ENCODE measurements at regions not wholly inside any gene's neighbourhood (a gene's known extent, or its start where the extent isn't known, plus 50 kb on each side); places are given as distances from the start of the nearest gene placed in this dataset.

DNA sequence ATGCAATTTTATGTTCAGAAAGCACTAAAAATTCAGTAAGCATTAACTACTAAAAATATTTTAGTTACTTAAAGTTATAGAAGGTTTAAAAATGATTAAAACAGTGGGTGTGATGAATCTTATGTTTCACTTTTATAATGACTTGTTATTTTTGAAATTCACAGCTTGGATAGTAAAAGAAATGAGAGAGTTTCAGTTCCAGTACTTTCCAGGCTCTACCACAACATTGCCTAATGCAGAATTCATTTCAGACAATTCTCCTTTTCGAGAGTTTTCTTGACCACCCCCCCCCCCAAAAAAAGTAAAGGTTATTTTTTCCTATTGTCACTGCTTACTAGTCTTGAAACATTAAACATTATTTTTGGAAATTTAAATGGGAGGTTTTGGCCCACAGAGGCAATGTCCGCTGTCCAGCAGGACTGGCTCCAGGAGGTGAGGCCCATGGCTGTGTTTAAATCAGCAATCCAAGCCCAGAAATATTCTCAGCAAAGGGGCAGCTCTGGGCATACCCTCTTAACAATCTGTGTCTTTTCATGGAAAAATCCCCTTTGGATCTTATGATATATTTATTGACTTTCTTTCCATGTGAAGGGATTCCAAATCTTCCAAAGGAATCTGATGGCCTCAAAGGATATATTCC is 519.9 kb downstream of the MAFB start:
- DNase-seq (ENCODE audit: low read depth, low spot score): no peak

DNA sequence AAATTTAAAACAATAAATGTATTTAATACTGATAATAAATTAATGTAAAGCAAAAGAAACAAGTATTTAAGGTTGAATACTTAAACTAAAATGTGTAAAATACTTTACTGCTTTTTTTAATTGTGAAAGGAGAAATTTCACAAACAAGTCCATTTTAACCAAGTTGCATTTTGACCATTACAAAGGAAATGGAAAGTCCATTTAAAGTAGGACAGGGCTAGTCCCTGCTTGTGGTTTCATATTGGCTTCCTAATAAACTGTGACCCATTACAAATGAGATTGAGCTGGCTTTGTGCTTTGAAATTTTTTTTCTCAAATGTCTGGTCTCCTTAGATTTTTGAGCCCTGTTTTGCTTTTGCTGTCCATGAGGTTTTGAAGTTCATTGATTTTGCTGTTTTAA is 527.6 kb downstream of the MAFB start:
- DNase-seq (ENCODE audit: low read depth, low spot score): no peak

DNA sequence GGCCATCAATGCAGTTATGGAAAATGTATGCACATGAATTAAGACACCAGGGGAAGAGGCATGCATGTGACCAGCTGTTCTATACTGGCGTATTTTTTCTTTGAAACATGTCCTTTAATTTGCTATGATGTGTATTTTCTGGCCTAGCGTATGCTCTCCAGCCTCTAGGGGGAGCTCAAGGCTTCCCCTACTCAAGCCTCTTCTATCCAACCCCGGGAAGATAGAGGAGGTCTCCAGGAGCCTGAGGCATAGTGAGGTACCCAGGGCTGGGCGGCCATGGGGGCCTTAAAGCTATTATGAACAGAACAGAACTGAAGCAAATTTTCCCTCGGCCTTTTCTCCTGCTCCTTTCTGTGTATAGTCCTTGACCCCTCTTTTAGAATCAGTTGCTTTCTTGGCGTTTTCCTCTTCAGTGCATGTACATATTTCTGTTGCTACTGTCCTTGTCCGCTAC is 528.9 kb downstream of the MAFB start:
- no peak for DNase-seq (ENCODE audit: low read depth, low spot score)

DNA sequence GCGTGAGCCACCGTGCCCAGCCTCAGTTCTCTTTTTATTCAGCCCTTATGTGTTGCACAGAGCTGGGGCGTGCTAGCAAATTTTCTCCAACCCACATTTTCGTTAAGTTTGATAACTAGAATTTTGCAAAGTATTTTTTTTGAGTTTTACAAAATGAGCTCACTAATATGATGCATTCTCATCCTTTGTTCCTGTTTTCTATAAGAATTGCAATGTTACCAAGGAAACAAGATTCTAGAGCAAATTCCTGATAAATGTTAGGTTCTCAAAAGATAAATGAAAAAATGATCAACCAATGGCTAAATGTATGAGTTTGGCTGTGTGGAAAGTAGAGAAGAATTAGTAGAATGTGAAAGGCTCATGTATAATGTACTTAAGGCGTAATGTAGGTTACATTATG is 529.8 kb downstream of the MAFB start:
- no peak for DNase-seq (ENCODE audit: low read depth, low spot score)

DNA sequence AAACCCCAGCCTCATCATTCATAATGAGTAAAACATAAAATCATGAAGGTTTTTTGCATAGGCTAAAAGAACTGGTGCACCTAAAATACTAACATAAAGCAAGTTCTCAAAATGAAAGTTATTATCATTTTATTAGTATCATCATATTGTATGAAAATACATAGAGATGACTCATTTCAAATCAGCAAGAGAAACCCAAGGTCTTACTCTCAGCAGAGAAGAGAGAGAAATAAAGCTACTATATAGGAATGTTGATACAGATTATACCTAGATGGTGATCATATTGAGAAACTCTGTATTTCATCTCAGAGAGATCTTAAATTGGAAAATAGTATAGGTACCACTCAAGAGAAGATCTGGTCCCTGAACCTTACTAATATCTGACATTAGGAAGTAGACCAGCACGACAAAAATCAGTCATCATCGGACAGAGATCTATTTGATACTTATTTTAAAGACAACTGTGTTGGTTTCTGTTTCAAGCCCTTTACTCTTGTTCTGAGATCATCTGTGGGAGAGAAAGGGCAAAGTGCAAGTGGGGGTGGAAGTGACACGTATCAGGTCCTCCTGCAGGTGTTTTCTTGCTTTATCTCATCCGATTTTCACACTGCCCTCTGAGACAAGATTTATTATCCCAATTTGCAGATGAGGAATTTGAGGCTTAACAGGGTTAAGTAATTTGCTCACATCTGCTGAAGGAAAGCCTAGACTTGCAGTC is 532.3 kb downstream of the MAFB start:
- DNase-seq (ENCODE audit: low read depth, low spot score): no peak

DNA sequence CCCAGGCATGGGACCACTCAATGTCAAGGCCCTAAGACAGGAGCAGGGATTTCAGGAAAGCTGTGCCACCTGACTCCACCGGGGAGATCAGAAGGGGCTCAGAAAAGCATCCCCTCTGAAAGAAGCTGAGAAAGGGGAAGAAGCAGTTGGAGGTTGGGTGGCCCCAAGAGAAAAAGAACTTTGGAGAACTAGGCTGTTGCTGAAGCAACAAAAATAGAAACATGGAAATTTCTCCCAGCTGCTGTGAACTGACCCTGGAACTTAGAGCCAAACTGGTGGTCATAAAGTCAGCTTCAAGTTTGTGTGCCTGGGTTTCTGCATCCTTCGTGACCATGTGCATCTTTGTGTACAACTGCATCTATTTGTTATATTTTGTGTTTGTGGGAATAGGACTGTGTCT is 534.5 kb downstream of the MAFB start:
- DNase-seq (ENCODE audit: low read depth, low spot score): no peak

DNA sequence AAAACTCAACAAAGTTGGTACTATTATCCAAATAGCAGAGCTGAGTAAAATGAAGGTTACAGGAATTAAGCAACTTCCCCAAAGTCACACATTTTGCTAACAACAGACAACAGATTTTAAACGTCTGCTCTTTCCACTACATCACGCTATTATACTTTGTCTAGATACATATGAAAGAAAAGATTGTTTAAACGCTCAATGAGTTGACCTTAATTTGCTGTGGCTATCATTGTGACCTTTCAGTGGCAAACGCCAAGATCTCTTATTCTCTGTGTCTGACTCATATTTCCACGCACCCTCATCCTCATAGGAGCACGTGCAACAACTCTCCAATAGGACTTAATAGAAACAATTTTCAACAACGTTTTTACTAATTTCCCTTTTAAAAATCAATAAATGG is 540.1 kb downstream of the MAFB start:
- DNase-seq (ENCODE audit: low read depth, low spot score): no peak

DNA sequence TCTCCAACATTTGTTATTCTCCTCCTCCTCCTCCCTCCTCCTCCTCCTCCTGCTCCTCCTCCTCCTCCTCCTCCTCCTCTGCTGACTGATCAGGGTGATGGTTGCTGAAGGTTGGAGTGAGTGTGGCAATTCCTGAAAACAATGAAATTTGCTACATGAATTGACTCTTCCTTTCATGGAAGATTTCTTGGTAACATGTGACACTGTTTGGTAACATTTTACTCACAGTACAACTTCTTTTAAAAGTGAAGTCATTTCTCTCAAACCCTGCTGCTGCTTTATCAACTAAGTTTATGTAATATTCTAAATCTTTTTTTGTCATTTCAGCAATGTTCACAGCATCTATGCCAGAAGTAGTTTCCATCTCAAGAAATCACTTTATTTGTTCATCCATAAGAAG is 543.0 kb downstream of the MAFB start:
- no peak for DNase-seq (ENCODE audit: low read depth, low spot score)

DNA sequence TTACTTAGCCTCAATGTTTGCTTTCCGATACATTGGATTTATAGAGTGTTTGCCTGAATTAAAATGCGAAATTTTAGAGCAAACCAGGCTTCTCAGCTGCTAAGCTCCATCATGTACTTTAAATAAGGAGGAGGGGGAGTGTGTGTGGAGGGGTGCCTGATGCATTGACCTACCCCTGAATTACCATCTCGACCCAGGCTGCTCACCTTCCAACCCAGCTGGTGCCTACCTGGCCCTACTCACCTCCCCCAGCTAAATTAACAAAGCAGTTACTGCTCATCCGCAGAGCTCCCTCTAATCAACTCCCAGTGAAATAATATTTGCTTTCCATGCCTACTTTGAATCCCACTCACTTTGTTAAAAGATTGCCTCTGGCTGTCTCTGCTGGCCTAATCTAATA is 544.5 kb downstream of the MAFB start:
- DNase-seq (ENCODE audit: low read depth, low spot score): no peak

DNA sequence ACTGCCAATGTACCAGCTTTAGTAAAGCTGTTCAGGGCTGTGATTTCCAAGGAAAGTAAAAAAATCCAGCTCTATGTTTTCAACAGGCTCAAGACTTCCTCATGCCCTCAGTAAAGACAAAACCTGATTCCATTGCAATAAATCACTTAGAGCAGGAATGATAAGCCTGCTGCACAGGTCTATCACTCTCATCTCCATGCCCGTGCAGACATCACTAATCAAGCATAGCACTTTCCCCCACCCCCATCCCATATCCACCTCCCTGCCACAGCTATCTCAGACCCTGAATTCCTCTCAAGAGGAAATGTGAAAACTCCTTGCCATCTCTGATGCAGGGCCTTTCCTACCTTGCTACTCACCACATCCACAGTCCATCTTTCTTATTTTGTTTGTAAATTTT is 554.9 kb downstream of the MAFB start:
- DNase-seq (ENCODE audit: low read depth, low spot score): no peak

DNA sequence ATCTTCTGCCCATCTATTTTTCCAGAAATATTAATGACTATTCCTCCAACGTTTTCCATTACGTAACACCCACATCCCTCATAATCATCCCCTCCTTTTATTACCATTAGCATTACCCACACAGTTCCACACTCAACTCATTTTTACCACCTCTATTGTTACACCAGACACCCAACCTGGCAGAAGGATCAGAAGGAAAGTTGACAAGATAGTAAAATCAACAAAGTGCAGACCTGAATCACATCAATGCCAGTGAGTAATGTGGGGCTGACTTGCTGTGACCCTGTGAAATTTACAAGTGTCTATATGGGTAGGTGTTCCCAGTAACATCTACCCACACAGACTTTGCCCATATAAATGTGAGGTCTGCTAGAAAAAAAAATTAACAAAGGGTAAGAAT is 568.2 kb downstream of the MAFB start:
- no peak for DNase-seq (ENCODE audit: low read depth, low spot score)

DNA sequence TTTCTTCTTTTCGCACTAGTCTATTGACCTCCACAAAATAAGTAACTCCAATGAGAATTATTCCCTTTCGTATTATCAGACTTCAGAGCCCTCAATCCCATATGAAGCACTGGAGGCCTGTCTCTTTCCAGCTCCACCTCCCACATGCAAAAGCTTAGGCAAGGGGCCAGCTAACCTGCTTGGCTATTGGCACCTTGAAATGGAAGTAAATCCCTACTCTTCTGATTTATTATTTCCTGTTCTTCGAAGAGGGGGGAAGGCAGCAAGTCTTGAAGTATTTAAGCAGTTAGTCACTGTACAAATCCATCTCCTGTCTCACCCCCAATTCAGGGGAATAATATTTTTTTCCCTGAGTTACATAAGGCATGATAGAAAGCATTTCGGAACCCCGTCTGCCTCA is 577.8 kb downstream of the MAFB start:
- DNase-seq (ENCODE audit: low read depth, low spot score): no peak

DNA sequence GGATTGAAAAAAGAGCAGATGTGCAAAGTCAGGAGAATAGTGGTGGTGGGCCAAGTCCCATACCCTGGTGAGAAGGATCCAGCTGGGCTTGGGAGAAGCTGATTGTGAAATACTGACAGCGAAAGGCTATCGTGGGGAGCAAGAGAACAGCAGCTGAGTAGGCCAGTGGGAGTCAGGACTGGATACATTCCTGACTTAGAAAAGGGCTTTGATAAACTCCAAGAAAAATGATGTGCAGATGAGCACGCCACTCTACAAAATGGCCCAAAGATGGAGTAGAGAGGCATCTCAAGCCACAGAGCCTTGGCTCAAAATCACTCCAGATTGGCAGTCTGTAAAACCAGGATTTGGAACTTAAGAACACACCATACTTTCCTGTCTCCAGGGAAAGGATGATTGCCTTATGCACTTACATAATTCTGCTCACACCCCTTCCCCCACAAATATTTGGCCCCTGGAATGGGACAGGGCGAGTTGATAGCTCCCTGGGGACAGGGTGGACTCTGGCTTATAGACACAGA is 578.7 kb downstream of the MAFB start:
- DNase-seq (ENCODE audit: low read depth, low spot score): no peak

DNA sequence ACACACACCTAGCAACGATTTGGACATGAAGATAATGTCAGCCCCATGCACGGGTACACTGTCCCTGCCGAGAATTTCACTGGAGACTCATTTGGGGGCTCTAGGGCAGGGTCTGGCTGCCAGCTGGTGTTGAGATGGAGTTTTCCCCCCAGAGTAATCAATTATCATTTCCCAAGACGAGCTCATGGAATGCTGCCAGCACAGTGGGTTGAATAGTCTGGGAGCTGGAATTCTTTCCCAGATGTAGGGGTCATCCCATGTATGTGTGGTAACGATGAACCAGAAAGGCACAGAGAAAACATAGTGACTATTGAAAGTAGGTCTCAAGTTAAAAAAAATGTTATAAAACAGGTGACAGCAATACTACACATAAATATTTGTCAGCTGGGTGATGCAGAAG is 579.9 kb downstream of the MAFB start:
- no peak for DNase-seq (ENCODE audit: low read depth, low spot score)

DNA sequence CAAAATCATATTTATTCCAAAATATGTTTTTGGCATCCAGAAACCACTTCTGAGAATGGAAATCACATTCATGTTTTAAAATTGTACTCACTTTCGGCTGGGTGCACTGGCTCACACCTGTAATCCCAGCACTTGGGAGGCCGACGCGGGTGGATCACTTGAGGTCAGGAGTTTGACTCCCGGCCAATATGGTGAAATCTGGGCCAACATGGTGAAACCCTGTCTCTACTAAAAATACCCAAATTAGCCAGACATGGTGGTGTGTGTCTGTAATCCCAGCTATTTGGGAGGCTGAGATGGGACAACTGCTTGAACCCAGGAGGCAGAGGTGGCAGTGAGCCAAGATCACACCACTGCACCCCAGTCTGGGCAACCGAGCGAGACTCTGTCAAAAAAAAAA is 580.7 kb downstream of the MAFB start:
- DNase-seq (ENCODE audit: low read depth, low spot score): no peak

DNA sequence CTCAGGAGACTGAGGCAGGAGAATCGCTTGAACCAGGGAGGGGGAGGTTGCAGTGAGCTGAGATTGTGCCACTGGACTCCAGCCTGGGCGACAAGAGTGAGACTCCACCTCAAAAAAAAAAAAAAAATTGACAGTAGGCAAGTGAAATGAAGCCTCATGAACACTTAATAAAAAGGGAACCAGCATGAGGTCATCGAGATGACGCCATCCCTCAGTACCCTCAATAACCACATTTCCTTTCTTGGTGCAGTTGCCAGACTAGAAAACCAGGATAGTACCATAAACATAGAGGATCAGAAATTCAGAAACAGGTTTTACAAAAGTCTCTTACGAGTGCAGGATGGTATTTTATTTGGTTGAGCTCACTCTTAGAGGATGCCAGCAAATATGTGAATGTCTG is 584.1 kb downstream of the MAFB start:
- no peak for DNase-seq (ENCODE audit: low read depth, low spot score)

DNA sequence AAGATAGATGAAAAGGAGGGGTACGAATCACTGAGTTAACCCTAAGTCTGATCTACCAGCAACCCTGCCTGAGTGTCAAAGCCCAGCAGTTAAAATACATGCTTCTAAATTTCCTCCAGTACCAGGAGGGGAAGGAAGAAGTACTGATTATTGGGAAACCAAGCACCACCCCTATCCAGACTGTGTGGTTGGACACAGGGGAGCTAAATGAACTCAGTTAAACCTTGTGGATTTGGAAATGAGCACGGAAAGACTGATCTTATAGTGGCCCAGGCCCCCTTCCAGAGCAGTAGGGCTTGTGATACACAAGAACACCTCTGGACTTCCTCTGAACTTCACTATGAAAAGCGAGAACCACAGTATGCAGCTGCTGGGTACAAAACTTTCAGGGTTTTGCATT is 585.6 kb downstream of the MAFB start:
- no peak for DNase-seq (ENCODE audit: low read depth, low spot score)

DNA sequence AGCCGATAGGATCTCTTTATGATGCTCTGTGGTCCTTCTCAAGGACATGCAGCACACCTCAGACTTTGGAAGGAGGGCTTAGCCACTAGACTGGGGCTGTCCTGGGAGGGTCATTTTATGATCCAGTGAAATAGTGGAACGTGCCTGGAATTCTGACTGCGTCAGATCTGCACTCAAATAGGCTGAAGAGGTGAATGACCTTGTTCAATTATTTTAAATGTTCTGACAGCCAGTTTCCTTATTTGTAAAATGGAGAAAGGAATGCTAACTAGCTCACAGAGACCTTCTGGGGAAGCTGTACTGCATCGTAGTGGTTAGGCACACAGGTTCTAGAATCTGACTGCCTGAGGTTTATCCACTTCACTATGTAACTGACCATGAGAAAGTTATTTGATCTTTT is 587.5 kb downstream of the MAFB start:
- no peak for DNase-seq (ENCODE audit: low read depth, low spot score)

DNA sequence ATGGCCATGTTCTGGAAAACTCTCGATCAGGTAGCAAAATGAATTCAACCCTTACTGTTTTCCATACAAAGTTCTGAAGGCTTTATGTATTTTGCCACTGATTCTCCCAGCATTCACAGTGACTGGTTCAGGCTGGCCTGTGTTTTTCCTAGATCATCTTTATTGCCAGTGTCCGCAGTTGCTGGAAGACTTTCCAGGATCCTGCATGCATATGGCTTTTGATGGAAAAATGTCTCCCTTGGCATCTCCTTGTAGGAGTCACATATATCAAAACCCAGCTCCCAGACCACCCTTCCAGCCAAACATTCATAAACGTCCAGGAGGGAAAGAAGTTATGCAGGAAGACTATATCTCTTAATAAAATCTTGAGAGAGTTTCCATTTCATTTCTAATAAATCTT is 588.8 kb downstream of the MAFB start:
- no peak for DNase-seq (ENCODE audit: low read depth, low spot score)

DNA sequence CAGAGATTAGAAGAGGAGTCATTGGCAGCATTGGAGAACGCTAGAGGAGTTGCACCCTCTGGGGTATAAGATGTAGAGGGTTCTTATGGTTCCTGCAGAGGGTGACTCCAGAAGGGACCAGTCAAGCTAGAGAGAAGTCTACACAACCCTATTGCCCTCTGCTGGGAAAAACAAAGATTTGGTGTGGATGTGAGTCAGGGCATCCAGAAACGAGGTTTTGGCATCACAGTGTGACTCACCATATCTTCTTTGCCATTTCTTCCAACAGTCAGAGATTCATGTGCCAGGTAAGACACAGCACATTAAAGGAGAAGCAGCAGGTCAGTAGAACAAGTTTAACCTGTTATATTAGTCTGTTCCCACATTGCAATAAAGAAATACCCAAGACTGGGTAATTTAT is 598.8 kb downstream of the MAFB start:
- DNase-seq (ENCODE audit: low read depth, low spot score): no peak

DNA sequence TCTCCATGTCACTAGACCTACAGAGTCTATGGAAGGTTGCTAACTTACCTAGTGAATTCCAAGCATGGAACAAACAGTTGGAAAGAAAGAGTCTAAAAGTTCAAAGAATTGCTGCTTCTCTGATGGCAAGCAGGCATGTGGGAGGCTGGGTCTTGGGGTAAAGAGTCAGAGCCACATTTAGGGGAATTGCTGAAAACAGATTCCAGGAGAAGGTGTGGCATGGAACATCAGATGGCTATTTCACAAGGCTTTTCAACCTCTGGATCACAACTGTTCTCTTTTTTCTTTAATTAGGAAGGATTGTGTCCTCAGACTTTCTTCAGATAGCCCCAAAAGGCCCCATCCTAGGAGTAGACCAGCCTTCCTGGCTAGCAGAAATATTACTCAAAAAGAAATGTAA is 601.5 kb downstream of the MAFB start:
- DNase-seq (ENCODE audit: low read depth, low spot score): no peak

DNA sequence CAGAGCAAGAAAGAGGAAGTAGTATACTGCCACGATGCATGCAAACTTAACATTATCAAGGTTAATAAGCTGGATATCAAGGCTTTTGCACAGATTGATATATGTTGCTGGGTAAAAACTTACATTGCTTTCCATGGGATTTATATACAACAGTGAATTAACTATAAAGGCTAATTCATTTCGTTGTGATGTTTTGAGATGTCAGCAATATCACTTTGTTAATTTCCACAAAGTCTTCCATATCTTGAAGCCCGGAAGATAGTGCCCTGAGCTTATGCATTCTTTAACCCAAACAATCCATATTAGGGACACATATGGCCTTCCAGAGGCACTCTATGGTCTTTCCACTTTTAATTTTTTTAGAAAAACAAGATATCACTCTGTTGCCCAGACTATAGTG is 603.5 kb downstream of the MAFB start:
- DNase-seq (ENCODE audit: low read depth, low spot score): no peak

DNA sequence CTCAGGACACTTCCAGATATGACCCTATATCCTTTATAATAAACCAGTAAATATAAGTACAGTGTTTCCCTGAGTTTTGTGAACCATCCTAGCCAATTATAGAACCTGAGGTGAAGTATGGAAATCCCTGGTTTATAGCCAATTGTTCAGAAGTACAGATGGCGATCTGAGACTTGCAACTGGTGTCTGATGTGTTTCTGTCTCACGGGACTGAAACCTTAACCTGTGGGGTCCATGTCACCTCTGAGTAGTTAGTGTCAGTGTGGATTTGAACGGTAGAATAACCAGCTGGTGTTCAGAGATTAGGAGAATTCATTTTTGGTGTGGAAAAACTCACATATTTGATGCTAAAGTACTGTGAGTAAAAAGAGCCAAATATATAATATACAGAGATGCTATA is 606.6 kb downstream of the MAFB start:
- no peak for DNase-seq (ENCODE audit: low read depth, low spot score)

DNA sequence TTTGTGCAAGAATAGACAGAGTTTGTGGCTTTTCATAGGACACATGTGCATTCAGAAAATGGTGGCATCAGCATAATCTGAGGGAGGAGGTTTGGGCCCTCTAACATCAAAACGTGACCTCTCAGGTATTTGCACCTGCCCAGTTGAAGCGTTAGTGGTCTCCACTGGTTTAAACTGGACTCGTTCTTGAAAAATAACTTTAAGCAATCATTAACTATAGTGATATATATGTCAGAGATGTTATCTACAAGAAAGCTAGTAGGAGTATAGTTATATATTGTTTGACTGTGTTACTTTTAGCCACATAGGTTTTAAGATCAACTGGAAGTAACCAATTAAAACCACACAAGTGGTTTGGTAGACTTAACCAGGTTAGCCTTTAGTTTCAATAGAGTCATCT is 607.4 kb downstream of the MAFB start:
- no peak for DNase-seq (ENCODE audit: low read depth, low spot score)
